WTC11 (cell line): ENCODE measurements at regions not wholly inside any gene's neighbourhood (a gene's known extent, or its start where the extent isn't known, plus 50 kb on each side); places are given as distances from the start of the nearest gene placed in this dataset.

ENCODE experiments used
- ATAC-seq: fragments of 200-7000 bp; cut with Tn5 transposase; 2 replicates; pipeline ENCODE4 v1.10.0; 2021; ENCODE audit warnings: mild to moderate bottlenecking, moderate library complexity
- CTCF ChIA-PET: fragments of 300-600 bp; sonication (Branson Sonifier 250); formaldehyde crosslinking; loops from one replicate; lab custom pipeline; 2021; ENCODE audit warnings: antibody characterized with exemption; lab: Charles Lee
- POLR2A ChIA-PET: fragments of 350-600 bp; sonication (Branson Sonifier 250); formaldehyde crosslinking; loops from one replicate; lab custom pipeline; 2021; ENCODE audit warnings: antibody characterized with exemption; lab: Charles Lee
- DNase-seq: peaks from one replicate; pipeline ENCODE4 v3.0.0; 2021; ENCODE audit warnings: low spot score
- H3K27ac Mint-ChIP-seq: 2 replicates; pipeline ENCODE4 v1.8.0; 2021; ENCODE audit warnings: mixed read lengths
- H3K27me3 Mint-ChIP-seq: 2 replicates; pipeline ENCODE4 v1.8.0; 2021; ENCODE audit warnings: low read depth, mild to moderate bottlenecking, moderate library complexity, mixed read lengths
- H3K36me3 Mint-ChIP-seq: 2 replicates; pipeline ENCODE4 v1.8.0; 2021; ENCODE audit warnings: mixed read lengths
- H3K4me1 Mint-ChIP-seq: 2 replicates; pipeline ENCODE4 v1.8.0; 2022; ENCODE audit warnings: mixed read lengths
- H3K4me3 Mint-ChIP-seq: 2 replicates; pipeline ENCODE4 v1.8.0; 2021; ENCODE audit warnings: mild to moderate bottlenecking, moderate library complexity, mixed read lengths
- H3K9me3 Mint-ChIP-seq: 2 replicates; pipeline ENCODE4 v1.8.0; 2021; ENCODE audit warnings: mixed read lengths
- ATF1 ChIP-seq: sonication (generic); formaldehyde crosslinking; IDR thresholded peaks from 2 replicates; pipeline ENCODE4 v1.8.1; 2023; ENCODE audit warnings: mild to moderate bottlenecking, moderate library complexity, missing genetic modification reagents
- CREB1 ChIP-seq: sonication (generic); formaldehyde crosslinking; IDR thresholded peaks from 2 replicates; pipeline ENCODE4 v1.8.0; 2023; ENCODE audit warnings: mild to moderate bottlenecking, missing genetic modification reagents
- ELF4 ChIP-seq: sonication (generic); formaldehyde crosslinking; IDR thresholded peaks from 2 replicates; pipeline ENCODE4 v1.8.1; 2022; ENCODE audit warnings: low read depth, mild to moderate bottlenecking, moderate library complexity, missing genetic modification reagents
- ESRRA ChIP-seq: sonication (generic); formaldehyde crosslinking; IDR thresholded peaks from 2 replicates; pipeline ENCODE4 v1.8.1; 2022; ENCODE audit warnings: mild to moderate bottlenecking, missing genetic modification reagents, borderline replicate concordance
- GABPB1 ChIP-seq: sonication (generic); formaldehyde crosslinking; IDR thresholded peaks from 2 replicates; pipeline ENCODE4 v1.8.1; 2023; ENCODE audit warnings: mild to moderate bottlenecking, missing genetic modification reagents
- MYBL2 ChIP-seq: sonication (generic); formaldehyde crosslinking; IDR thresholded peaks from 2 replicates; pipeline ENCODE4 v1.8.1; 2023; ENCODE audit warnings: mild to moderate bottlenecking, moderate library complexity, missing genetic modification reagents
- PRRX2 ChIP-seq: fragments of 250-450 bp; sonication (Bioruptor Pico); IDR thresholded peaks from 2 replicates; pipeline ENCODE4 v1.8.0; 2021; ENCODE audit warnings: mild to moderate bottlenecking
- RELA ChIP-seq: sonication (generic); formaldehyde crosslinking; IDR thresholded peaks from 2 replicates; pipeline ENCODE4 v1.8.1; 2022; ENCODE audit warnings: missing genetic modification reagents, mild to moderate bottlenecking, borderline replicate concordance
- ZBTB21 ChIP-seq: sonication (generic); formaldehyde crosslinking; IDR thresholded peaks from 2 replicates; pipeline ENCODE4 v1.8.1; 2023; ENCODE audit warnings: mild to moderate bottlenecking, missing genetic modification reagents, borderline replicate concordance
- ZNF263 ChIP-seq: sonication (generic); formaldehyde crosslinking; IDR thresholded peaks from 2 replicates; pipeline ENCODE4 v1.8.1; 2022; ENCODE audit warnings: low read depth, mild to moderate bottlenecking, moderate library complexity, missing genetic modification reagents
- ZNF317 ChIP-seq: sonication (generic); formaldehyde crosslinking; IDR thresholded peaks from 2 replicates; pipeline ENCODE4 v1.8.1; 2023; ENCODE audit warnings: low read depth, mild to moderate bottlenecking, moderate library complexity, missing genetic modification reagents, borderline replicate concordance
- TF ChIP-seq, protein P1 (sequence below): sonication (generic); formaldehyde crosslinking; IDR thresholded peaks from 2 replicates; pipeline ENCODE4 v1.8.0; 2022; ENCODE audit warnings: mild to moderate bottlenecking, missing genetic modification reagents
- TF ChIP-seq, protein P2 (sequence below): sonication (generic); formaldehyde crosslinking; IDR thresholded peaks from 2 replicates; pipeline ENCODE4 v1.8.1; 2022; ENCODE audit warnings: mild to moderate bottlenecking, missing genetic modification reagents, moderate library complexity, borderline replicate concordance
- TF ChIP-seq, protein P3 (sequence below): fragments of 250-450 bp; sonication (Bioruptor Pico); IDR thresholded peaks from 2 replicates; pipeline ENCODE4 v1.9.0; 2021; ENCODE audit warnings: mild to moderate bottlenecking, borderline replicate concordance
- TF ChIP-seq, protein P4 (sequence below): fragments of 250-450 bp; sonication (Bioruptor Pico); IDR thresholded peaks from 2 replicates; pipeline ENCODE4 v2.1.2; 2022; ENCODE audit warnings: mild to moderate bottlenecking, moderate library complexity

DNA sequence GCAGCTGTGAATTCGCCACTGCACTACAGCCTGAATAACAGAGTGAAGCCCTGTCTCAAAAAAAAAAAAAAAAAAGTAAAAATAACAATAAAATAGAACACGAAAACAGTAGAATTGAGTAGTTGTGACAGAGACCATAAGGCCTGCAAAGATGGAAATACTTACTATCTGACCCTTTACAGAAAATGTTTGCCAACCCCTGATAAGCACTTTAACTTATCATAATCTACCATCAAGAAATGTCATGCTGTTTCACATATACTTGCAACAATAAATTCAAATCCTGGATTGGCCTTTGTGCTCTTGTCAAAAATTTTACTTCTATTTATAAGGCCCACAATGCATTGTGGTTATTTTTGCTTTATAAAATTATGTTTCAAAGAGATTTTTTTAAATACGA, 75.5 kb downstream of the ING2 start (continued):
- TF ChIP-seq CREB1, result no peak
- TF ChIP-seq, protein P1, sequence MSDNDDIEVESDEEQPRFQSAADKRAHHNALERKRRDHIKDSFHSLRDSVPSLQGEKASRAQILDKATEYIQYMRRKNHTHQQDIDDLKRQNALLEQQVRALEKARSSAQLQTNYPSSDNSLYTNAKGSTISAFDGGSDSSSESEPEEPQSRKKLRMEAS (CRISPR knock-in tag), result no peak
- TF ChIP-seq, protein P2, sequence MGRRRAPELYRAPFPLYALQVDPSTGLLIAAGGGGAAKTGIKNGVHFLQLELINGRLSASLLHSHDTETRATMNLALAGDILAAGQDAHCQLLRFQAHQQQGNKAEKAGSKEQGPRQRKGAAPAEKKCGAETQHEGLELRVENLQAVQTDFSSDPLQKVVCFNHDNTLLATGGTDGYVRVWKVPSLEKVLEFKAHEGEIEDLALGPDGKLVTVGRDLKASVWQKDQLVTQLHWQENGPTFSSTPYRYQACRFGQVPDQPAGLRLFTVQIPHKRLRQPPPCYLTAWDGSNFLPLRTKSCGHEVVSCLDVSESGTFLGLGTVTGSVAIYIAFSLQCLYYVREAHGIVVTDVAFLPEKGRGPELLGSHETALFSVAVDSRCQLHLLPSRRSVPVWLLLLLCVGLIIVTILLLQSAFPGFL (CRISPR knock-in tag), result no peak
- no peak for TF ChIP-seq RELA (CRISPR knock-in tag)
- no peak for TF ChIP-seq PRRX2 (CRISPR knock-in tag)
- TF ChIP-seq ATF1, result no peak
- TF ChIP-seq ZBTB21, result no peak
- TF ChIP-seq ESRRA (CRISPR knock-in tag), result no peak
- TF ChIP-seq, protein P3, sequence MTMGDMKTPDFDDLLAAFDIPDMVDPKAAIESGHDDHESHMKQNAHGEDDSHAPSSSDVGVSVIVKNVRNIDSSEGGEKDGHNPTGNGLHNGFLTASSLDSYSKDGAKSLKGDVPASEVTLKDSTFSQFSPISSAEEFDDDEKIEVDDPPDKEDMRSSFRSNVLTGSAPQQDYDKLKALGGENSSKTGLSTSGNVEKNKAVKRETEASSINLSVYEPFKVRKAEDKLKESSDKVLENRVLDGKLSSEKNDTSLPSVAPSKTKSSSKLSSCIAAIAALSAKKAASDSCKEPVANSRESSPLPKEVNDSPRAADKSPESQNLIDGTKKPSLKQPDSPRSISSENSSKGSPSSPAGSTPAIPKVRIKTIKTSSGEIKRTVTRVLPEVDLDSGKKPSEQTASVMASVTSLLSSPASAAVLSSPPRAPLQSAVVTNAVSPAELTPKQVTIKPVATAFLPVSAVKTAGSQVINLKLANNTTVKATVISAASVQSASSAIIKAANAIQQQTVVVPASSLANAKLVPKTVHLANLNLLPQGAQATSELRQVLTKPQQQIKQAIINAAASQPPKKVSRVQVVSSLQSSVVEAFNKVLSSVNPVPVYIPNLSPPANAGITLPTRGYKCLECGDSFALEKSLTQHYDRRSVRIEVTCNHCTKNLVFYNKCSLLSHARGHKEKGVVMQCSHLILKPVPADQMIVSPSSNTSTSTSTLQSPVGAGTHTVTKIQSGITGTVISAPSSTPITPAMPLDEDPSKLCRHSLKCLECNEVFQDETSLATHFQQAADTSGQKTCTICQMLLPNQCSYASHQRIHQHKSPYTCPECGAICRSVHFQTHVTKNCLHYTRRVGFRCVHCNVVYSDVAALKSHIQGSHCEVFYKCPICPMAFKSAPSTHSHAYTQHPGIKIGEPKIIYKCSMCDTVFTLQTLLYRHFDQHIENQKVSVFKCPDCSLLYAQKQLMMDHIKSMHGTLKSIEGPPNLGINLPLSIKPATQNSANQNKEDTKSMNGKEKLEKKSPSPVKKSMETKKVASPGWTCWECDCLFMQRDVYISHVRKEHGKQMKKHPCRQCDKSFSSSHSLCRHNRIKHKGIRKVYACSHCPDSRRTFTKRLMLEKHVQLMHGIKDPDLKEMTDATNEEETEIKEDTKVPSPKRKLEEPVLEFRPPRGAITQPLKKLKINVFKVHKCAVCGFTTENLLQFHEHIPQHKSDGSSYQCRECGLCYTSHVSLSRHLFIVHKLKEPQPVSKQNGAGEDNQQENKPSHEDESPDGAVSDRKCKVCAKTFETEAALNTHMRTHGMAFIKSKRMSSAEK, result no peak
- TF ChIP-seq, all 79 proteins: peak for 0

- no peak overlapping the region for H3K27ac Mint-ChIP-seq
- ATAC-seq, result no peak
- H3K4me3 Mint-ChIP-seq, result no peak overlapping the region
- no peaks in the 10 kb centered on the region for H3K4me1 Mint-ChIP-seq
- CTCF ChIA-PET, result no interaction called here
- TF ChIP-seq MYBL2 (CRISPR knock-in tag) (no peak), ZNF317 (CRISPR knock-in tag) (no peak), ELF4 (CRISPR knock-in tag) (no peak), ATF1 (no peak)
- TF ChIP-seq, protein P4, sequence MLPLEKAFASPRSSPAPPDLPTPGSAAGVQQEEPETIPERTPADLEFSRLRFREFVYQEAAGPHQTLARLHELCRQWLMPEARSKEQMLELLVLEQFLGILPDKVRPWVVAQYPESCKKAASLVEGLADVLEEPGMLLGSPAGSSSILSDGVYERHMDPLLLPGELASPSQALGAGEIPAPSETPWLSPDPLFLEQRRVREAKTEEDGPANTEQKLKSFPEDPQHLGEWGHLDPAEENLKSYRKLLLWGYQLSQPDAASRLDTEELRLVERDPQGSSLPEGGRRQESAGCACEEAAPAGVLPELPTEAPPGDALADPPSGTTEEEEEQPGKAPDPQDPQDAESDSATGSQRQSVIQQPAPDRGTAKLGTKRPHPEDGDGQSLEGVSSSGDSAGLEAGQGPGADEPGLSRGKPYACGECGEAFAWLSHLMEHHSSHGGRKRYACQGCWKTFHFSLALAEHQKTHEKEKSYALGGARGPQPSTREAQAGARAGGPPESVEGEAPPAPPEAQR (CRISPR knock-in tag), result no peak
- peaks cover 19% of the 10 kb centered on the region for H3K9me3 Mint-ChIP-seq
- H3K36me3 Mint-ChIP-seq, result no peaks in the 10 kb centered on the region
- H3K27me3 Mint-ChIP-seq, result no peaks in the 10 kb centered on the region
- POLR2A ChIA-PET, result no interaction called here
- no peak for DNase-seq
Measured at GRCh38 chr4:183580849-183581248, 76.0 kb downstream of the ING2 start.

DNA sequence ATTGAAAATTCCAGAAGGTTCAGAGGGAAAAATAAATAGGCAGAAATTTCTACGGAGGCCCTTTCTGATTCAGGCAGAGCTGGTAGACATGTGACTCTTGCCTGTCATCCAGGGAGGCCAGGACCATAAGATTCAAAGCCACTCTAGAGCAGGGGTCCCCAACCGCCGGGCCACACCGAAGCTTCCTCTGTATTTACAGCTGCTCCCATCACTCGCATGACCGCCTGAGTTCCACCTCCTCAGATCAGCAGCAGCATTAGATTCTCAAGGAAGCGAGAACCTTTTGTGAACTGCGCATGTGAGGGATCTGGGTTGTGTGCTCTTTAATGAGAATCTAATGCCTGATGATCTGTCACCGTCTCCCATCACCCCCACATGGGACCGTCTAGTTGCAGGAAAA, 72.2 kb downstream of the RWDD4 start:
- peaks cover 28% of the 10 kb centered on the region for H3K9me3 Mint-ChIP-seq
- POLR2A ChIA-PET, result no interaction called here
- H3K27ac Mint-ChIP-seq, result no peak overlapping the region
- no peak for TF ChIP-seq ZNF263 (CRISPR knock-in tag)
- no peak overlapping the region for H3K4me3 Mint-ChIP-seq
- no peaks in the 10 kb centered on the region for H3K36me3 Mint-ChIP-seq
- no peaks in the 10 kb centered on the region for H3K4me1 Mint-ChIP-seq
- DNase-seq (no peak), ATAC-seq (no peak)
- H3K27me3 Mint-ChIP-seq, result no peaks in the 10 kb centered on the region
- CTCF ChIA-PET, result no interaction called here

DNA sequence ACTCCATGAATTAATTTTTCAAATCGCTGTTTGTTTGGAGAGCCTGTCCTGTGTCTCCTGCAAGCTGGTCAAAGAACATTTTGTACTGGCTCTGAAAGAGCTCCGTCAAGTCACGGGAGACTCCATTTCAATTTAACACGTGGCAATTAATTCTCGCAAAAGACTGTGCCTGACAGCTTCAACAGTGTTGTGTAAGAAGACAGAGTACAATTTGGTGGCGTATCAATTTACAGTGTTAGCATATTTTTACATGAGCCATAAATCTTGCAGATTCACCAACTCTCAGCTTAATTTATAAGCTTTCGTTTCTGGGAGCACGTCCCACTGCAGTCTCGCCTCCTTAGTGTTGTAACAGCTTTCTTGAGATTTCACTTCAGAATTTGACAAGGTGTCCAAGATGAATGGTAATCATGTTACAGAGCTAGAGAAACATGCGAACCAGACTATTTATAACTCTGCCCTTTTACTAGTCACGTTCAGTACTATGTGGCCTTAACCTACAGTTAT, 70.8 kb downstream of the RWDD4 start:
- ATAC-seq, result no peak
- TF ChIP-seq GABPB1, result no peak
- TF ChIP-seq ATF1, result no peak
- TF ChIP-seq, all 79 proteins: peak for 0
- H3K27me3 Mint-ChIP-seq, result no peaks in the 10 kb centered on the region
- no peaks in the 10 kb centered on the region for H3K4me1 Mint-ChIP-seq
- H3K9me3 Mint-ChIP-seq, result peaks cover 19% of the 10 kb centered on the region
- H3K4me3 Mint-ChIP-seq, result no peak overlapping the region
- ChIA-PET CTCF (interaction anchor here (1.1 kb wide), 1 partner anchor 12 kb away, joined by 3 read pairs; no protein-coding TSS in a partner anchor), POLR2A (interaction anchor here (0.6 kb wide), 1 partner anchor 42 kb away, joined by 5 read pairs; no protein-coding TSS in a partner anchor)
- H3K36me3 Mint-ChIP-seq, result no peaks in the 10 kb centered on the region
- H3K27ac Mint-ChIP-seq, result no peak overlapping the region
- DNase-seq, result no peak
